ENCODE measurements at regions not wholly inside any gene's neighbourhood (a gene's known extent, or its start where the extent isn't known, plus 50 kb on each side); places are given as distances from the start of the nearest gene placed in this dataset.

GRCh38 chr13:59424661-59425060 is 739.1 kb downstream of the DIAPH3 start:
- 49% methylated on average over 2 of the region's 2 CpGs for WGBS (ENCODE audit: low lambda C conversion rate)
- H3K27me3 ChIP-seq (ENCODE audit: control insufficient read depth in 1 of 2, insufficient read depth in 2 of 2, low read length in 2 of 2): no peaks in the 10 kb centered on the region
- H3K9me3 ChIP-seq (ENCODE audit: low read length): no peaks in the 10 kb centered on the region; the same call in 1 of the 2 replicates
- H4K20me1 ChIP-seq (ENCODE audit: insufficient read depth, low read length): no peaks in the 10 kb centered on the region
- no peak overlapping the region for H3K27ac ChIP-seq (ENCODE audit: extremely low read length, insufficient read depth, low read length)
- no peaks in the 10 kb centered on the region for H3K36me3 ChIP-seq (replicated peaks in 1 of 2; ENCODE audit: control insufficient read depth in 1 of 2, insufficient read depth in 2 of 2, low read length in 2 of 2)
- no peak overlapping the region for H3K4me2 ChIP-seq (ENCODE audit: low read depth, low read length)
- no TSS peak for BruUV-seq (replicated peaks)
- no peaks in the 10 kb centered on the region for H3K4me1 ChIP-seq (ENCODE audit: insufficient read depth, low read length)
- H3K4me3 ChIP-seq (replicated peaks in 1 of 3; ENCODE audit: insufficient read depth in 1 of 3, low read depth in 2 of 3, low read length in 3 of 3): no peak overlapping the region
- H3K79me2 ChIP-seq (ENCODE audit: insufficient read depth, low read length): no peaks in the 10 kb centered on the region
- DNase-seq (ENCODE audit: low spot score): no peak
- in situ Hi-C loops (cut with HindIII; ENCODE audit: extremely low pct_ligation_motif_present, low pct_unique_long_range_greater_than_20kb) (no loop called here), intact Hi-C loops (cut with micrococcal nuclease; ENCODE audit: unreplicated experiment) (no loop called here)
- ATAC-seq: no peak
- no peak overlapping the region for H2AFZ ChIP-seq (ENCODE audit: low read length)
- no peak overlapping the region for H3K9ac ChIP-seq (ENCODE audit: insufficient read depth, low read depth, low read length)
- ChIA-PET POLR2A (no interaction called here), CTCF (ENCODE audit: low intra/inter-chr PET ratio, low total read pairs) (no interaction called here)
- no peak for FAIRE-seq
- no peak for TF ChIP-seq MYPOP (CRISPR knock-in tag; IDR thresholded peaks at IDR 0.05)
- no peak for TF ChIP-seq CENPX (CRISPR knock-in tag; IDR thresholded peaks at IDR 0.05)
- no peak for TF ChIP-seq RNF219 (CRISPR knock-in tag; IDR thresholded peaks at IDR 0.05)
- TF ChIP-seq KDM6A (CRISPR knock-in tag; IDR thresholded peaks at IDR 0.05; ENCODE audit: low read depth): no peak
- no peak for TF ChIP-seq HES4 (CRISPR knock-in tag; IDR thresholded peaks at IDR 0.05; ENCODE audit: borderline replicate concordance)
- no peak for TF ChIP-seq BRCA1 (CRISPR knock-in tag; IDR thresholded peaks at IDR 0.05)
- no peak for TF ChIP-seq ZSCAN5A (CRISPR knock-in tag; IDR thresholded peaks at IDR 0.05; ENCODE audit: borderline replicate concordance)
- TF ChIP-seq KDM5A (IDR thresholded peaks at IDR 0.05; ENCODE audit: borderline replicate concordance, low read length): no peak
- no peak for TF ChIP-seq ZNF136 (CRISPR knock-in tag; IDR thresholded peaks at IDR 0.05; ENCODE audit: low read depth)
- TF ChIP-seq ZNF382 (CRISPR knock-in tag; IDR thresholded peaks at IDR 0.05; ENCODE audit: borderline replicate concordance): no peak
- no peak for TF ChIP-seq PATZ1 (CRISPR knock-in tag; IDR thresholded peaks at IDR 0.05)
- TF ChIP-seq EED (CRISPR knock-in tag; IDR thresholded peaks at IDR 0.05): no peak
- no peak for TF ChIP-seq ZNF841 (CRISPR knock-in tag; IDR thresholded peaks at IDR 0.05; ENCODE audit: borderline replicate concordance)
- no peak for TF ChIP-seq PHB2 (IDR thresholded peaks at IDR 0.05; ENCODE audit: partially characterized antibody)
- TF ChIP-seq RARA (CRISPR knock-in tag; IDR thresholded peaks at IDR 0.05): no peak
- no peak for TF ChIP-seq HMGXB4 (CRISPR knock-in tag; IDR thresholded peaks at IDR 0.05; ENCODE audit: borderline replicate concordance in 1 of 2, low read depth in 1 of 2)
- no peak for TF ChIP-seq MYC (CRISPR knock-in tag; IDR thresholded peaks at IDR 0.05; ENCODE audit: borderline replicate concordance)

All from HepG2 (cell line).